ENCODE measurements at regions not wholly inside any gene's neighbourhood (a gene's known extent, or its start where the extent isn't known, plus 50 kb on each side); places are given as distances from the start of the nearest gene placed in this dataset.
A peak's percentile ranks its signal among the peaks of the same experiment; 100 is the strongest.

DNA sequence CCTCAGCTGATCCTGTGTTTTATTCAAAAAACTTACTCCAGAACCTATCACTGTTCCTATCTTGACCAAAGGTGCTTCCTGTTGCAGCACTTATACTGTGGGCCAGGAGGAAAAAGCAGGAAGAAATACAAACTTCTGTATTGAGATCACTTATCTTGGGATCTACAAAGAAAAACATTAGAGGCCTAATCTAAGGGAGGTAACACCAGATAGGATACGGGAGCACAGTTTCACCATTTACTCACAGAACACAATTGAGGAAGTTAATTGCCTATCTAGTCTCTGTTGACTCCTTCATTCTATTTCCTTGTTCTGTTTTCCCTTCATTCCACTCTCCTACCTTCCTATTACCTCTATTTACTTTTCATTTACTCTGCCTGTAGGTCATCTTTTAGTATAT lies 287.2 kb upstream of the LINC00305 start:
- FAIRE-seq (no peak), DNase-seq (ENCODE audit: low read depth) (no peak)
- Histone ChIP-seq H3K27me3 (ENCODE audit: control insufficient read depth, insufficient read depth, low read length) (no peaks in the 10 kb centered on the region), H3K36me3 (ENCODE audit: control insufficient read depth, insufficient read depth, low read length) (no peaks in the 10 kb centered on the region), H3K4me3 (ENCODE audit: low read depth, low read length) (no peak overlapping the region)
- TF ChIP-seq, protein P1, sequence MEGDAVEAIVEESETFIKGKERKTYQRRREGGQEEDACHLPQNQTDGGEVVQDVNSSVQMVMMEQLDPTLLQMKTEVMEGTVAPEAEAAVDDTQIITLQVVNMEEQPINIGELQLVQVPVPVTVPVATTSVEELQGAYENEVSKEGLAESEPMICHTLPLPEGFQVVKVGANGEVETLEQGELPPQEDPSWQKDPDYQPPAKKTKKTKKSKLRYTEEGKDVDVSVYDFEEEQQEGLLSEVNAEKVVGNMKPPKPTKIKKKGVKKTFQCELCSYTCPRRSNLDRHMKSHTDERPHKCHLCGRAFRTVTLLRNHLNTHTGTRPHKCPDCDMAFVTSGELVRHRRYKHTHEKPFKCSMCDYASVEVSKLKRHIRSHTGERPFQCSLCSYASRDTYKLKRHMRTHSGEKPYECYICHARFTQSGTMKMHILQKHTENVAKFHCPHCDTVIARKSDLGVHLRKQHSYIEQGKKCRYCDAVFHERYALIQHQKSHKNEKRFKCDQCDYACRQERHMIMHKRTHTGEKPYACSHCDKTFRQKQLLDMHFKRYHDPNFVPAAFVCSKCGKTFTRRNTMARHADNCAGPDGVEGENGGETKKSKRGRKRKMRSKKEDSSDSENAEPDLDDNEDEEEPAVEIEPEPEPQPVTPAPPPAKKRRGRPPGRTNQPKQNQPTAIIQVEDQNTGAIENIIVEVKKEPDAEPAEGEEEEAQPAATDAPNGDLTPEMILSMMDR (IDR thresholded peaks at IDR 0.05; ENCODE audit: insufficient read depth, low read length, severe bottlenecking), result no peak

DNA sequence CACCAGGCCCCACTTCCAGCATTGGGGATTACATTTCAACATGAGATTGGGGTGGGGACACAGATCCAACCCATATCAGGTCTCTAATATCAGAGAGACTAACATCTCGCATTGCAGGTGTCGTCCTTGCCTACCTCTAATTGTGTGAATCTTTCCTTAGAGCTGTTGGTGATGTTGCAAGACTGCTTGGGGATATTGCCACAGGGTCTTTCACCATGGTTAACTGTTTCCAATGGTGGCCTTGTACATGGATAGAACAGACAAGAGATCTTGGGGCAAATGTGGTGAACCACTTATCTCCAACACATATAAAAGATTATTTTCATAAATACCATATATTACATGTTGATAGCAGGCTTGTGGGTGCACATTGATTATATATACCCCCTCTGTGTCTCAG lies 270.3 kb upstream of the LINC00305 start:
- Histone ChIP-seq H3K27me3 (ENCODE audit: control insufficient read depth, insufficient read depth, low read length) (no peaks in the 10 kb centered on the region), H3K4me3 (ENCODE audit: low read depth, low read length) (no peak overlapping the region), H3K36me3 (ENCODE audit: control insufficient read depth, insufficient read depth, low read length) (no peaks in the 10 kb centered on the region)
- TF ChIP-seq, protein P1 (IDR thresholded peaks at IDR 0.05; ENCODE audit: insufficient read depth, low read length, severe bottlenecking), result no peak
- DNase-seq (ENCODE audit: low read depth) (no peak), FAIRE-seq (no peak)

DNA sequence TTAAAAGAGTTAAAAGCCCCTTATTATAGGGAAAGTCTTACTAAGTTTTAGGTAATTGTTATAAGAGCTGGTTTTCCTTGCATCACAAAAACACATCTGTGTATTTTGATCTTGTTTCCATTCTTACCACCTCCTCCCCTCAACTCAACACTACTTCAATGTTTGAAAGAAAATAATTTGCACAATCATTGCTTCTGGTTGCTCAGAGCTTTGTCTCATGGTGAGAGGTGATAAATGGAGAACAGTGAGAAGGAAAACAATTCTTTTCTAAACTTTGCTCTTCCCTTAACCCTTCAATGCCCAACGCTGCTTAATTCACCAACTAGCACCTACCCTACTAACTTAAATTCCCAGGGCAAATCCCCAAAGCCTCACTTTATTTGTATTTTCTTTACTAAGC lies 268.1 kb upstream of the LINC00305 start:
- TF ChIP-seq, protein P1 (IDR thresholded peaks at IDR 0.05; ENCODE audit: insufficient read depth, low read length, severe bottlenecking), result no peak
- no peaks in the 10 kb centered on the region for H3K36me3 ChIP-seq (ENCODE audit: control insufficient read depth, insufficient read depth, low read length)
- H3K27me3 ChIP-seq (ENCODE audit: control insufficient read depth, insufficient read depth, low read length), result no peaks in the 10 kb centered on the region
- no peak overlapping the region for H3K4me3 ChIP-seq (ENCODE audit: low read depth, low read length)
- DNase-seq (ENCODE audit: low read depth) (no peak), FAIRE-seq (no peak)

DNA sequence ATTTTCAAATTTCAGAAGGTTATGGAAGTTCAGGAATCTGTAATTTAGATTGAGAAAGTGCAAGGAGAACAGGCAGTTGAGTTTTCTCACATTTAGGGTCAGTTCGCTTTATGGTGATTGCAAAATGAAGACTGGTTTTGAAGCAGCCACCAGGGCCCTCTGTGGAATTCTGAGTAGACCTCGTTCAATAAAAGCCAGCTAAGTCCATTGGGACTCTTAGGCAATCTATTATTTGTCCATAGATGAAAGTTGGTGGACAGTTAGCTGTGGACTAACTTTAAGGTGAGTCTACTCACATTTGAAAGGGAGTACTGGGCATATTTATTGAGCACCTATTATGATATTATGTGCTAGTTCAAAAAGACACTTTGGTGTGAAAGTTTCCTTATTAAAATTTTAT lies 266.3 kb upstream of the LINC00305 start:
- DNase-seq (ENCODE audit: low read depth) (no peak), FAIRE-seq (no peak)
- Histone ChIP-seq H3K36me3 (ENCODE audit: control insufficient read depth, insufficient read depth, low read length) (no peaks in the 10 kb centered on the region), H3K4me3 (ENCODE audit: low read depth, low read length) (no peak overlapping the region), H3K27me3 (ENCODE audit: control insufficient read depth, insufficient read depth, low read length) (no peaks in the 10 kb centered on the region)
- TF ChIP-seq, protein P1 (IDR thresholded peaks at IDR 0.05; ENCODE audit: insufficient read depth, low read length, severe bottlenecking), result no peak

DNA sequence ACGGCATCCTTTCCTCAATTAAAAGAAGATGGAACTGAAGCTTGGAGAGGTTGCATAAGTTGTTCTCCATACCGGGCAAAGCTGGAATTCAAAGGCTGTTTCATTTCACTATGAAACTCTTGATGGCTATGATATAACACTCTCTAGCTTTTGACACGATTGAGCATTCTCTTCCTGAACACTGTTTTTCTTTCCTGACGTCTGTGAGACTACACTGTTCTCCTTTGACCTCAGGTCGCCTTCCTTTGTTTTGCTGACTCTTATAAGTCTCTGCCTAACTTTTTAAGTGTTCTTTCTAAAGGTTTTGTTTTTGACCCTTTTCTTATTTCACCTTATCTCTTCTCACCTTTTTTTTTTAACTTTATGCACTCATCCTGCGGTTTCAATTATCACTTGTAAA lies 261.8 kb upstream of the LINC00305 start:
- Histone ChIP-seq H3K4me3 (ENCODE audit: low read depth, low read length) (no peak overlapping the region), H3K27me3 (ENCODE audit: control insufficient read depth, insufficient read depth, low read length) (no peaks in the 10 kb centered on the region), H3K36me3 (ENCODE audit: control insufficient read depth, insufficient read depth, low read length) (no peaks in the 10 kb centered on the region)
- DNase-seq (ENCODE audit: low read depth), result no peak
- TF ChIP-seq, protein P1 (IDR thresholded peaks at IDR 0.05; ENCODE audit: insufficient read depth, low read length, severe bottlenecking), result no peak
- no peak for FAIRE-seq

DNA sequence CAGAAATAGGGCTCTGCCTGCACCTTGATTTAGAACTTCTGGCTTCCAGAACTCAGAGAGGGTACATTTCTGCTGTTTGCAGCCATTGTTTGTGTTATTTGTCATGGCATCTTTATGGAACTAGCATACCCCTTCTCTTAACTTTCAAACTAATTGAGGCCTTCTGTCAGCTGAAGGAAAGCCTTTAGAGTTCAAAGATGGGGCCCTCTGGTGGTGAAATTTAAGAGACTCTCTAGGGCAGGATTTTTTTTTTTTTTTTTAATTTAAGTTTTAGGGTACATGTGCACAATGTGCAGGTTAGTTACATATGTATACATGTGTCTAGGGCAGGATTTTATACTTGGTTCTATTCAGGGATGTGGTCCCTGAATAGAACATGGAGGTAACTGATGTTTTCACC lies 260.6 kb upstream of the LINC00305 start:
- DNase-seq (ENCODE audit: low read depth) (peak; percentile 0), FAIRE-seq (no peak)
- no peaks in the 10 kb centered on the region for H3K27me3 ChIP-seq (ENCODE audit: control insufficient read depth, insufficient read depth, low read length)
- no peaks in the 10 kb centered on the region for H3K36me3 ChIP-seq (ENCODE audit: control insufficient read depth, insufficient read depth, low read length)
- no peak overlapping the region for H3K4me3 ChIP-seq (ENCODE audit: low read depth, low read length)
- TF ChIP-seq, protein P1 (IDR thresholded peaks at IDR 0.05; ENCODE audit: insufficient read depth, low read length, severe bottlenecking), result peak; percentile 8

All from bronchial epithelial cell (primary cell).